ENCODE measurements at regions not wholly inside any gene's neighbourhood (a gene's known extent, or its start where the extent isn't known, plus 50 kb on each side); places are given as distances from the start of the nearest gene placed in this dataset.
"Not testable (repeated sequence)": the region's sequence is repeated elsewhere in the genome, so short reads cannot be mapped to it uniquely, and the experiment has no call there.

GRCh38 chr2:136666-137065, 90.4 kb upstream of the FAM110C start:
- Histone ChIP-seq H3K36me3 (no peaks in the 10 kb centered on the region), H3F3A (ENCODE audit: low read depth) (no peaks in the 10 kb centered on the region), H3K27me3 (no peaks in the 10 kb centered on the region), H3K27ac (no peak overlapping the region), H3K4me1 (no peaks in the 10 kb centered on the region), H4K20me1 (ENCODE audit: low read depth) (no peaks in the 10 kb centered on the region), H2AFZ (replicated peaks) (no peak overlapping the region), H3K4me3 (no peak overlapping the region), H3K79me2 (ENCODE audit: low read depth) (no peaks in the 10 kb centered on the region), H3K9ac (no peak overlapping the region), H3K4me2 (no peak overlapping the region), H3K9me3 (ENCODE audit: low read depth) (no peaks in the 10 kb centered on the region)
- no peaks in the 10 kb centered on the region for H3K36me3 Mint-ChIP-seq
- H3K27me3 Mint-ChIP-seq (ENCODE audit: insufficient read depth, low read depth) = peaks cover 8% of the 10 kb centered on the region
- no peak for TF ChIP-seq EZH2phosphoT487 (IDR thresholded peaks at IDR 0.05)
- TF ChIP-seq EZH2 (IDR thresholded peaks at IDR 0.05) = no peak
- TF ChIP-seq, protein P1, sequence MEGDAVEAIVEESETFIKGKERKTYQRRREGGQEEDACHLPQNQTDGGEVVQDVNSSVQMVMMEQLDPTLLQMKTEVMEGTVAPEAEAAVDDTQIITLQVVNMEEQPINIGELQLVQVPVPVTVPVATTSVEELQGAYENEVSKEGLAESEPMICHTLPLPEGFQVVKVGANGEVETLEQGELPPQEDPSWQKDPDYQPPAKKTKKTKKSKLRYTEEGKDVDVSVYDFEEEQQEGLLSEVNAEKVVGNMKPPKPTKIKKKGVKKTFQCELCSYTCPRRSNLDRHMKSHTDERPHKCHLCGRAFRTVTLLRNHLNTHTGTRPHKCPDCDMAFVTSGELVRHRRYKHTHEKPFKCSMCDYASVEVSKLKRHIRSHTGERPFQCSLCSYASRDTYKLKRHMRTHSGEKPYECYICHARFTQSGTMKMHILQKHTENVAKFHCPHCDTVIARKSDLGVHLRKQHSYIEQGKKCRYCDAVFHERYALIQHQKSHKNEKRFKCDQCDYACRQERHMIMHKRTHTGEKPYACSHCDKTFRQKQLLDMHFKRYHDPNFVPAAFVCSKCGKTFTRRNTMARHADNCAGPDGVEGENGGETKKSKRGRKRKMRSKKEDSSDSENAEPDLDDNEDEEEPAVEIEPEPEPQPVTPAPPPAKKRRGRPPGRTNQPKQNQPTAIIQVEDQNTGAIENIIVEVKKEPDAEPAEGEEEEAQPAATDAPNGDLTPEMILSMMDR (IDR thresholded peaks at IDR 0.05) = no peak
- H3K27ac Mint-ChIP-seq = no peak overlapping the region
- no peak for DNase-seq (ENCODE audit: low spot score)
- no peaks in the 10 kb centered on the region for H3K4me1 Mint-ChIP-seq
- H3K9me3 Mint-ChIP-seq = peaks cover 3% of the 10 kb centered on the region
- H3K4me3 Mint-ChIP-seq = no peak overlapping the region

DNA sequence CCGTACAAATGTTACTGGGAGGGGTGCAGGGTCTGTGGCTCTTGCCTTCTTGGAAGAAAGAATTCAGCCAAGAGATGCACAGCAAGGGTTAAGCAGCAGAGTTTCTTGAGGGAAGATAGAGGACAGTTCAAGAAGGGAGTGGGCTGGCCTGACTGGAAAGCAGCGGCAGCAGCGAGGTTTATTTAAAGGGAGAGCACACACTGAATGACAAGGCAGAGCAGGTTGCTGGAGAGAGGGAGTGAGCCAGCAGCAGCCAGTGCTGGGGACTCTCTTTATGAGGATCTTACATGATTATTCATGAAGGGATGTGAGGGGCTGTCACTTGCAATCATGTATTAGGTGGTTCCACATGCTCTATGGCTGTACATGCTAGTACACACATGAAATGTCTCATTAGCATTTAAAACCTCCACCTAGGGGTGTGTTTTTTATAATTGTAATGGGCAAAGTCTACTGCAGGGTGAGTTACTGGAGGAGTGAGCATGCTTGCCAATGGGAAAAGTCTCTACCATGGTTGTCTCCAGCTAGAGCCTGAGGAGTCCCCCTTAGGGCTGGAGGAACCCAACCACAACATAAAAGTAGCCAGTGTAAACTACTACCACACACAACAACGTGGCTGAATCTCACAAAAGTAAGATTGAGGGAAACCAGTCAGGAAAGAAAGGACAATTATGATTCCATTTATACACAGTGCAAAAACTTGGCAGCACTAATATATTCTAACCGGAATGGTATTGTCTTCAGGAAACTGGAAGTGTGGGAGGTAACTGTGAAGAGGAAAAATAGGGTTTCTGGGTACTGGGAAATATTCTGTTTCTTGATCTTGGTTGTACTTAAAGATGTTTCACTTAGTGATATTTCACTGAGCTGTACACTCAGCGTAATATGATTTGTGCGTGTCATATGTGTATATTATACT, 87.6 kb upstream of the FAM110C start:
- no peaks in the 10 kb centered on the region for H3K36me3 Mint-ChIP-seq
- H3F3A ChIP-seq (ENCODE audit: low read depth) = no peaks in the 10 kb centered on the region
- no peak overlapping the region for H3K4me2 ChIP-seq
- H3K27me3 ChIP-seq = no peaks in the 10 kb centered on the region
- DNase-seq (ENCODE audit: low spot score) = no peak
- H3K4me1 ChIP-seq = no peaks in the 10 kb centered on the region
- H3K9me3 Mint-ChIP-seq = peaks cover 7% of the 10 kb centered on the region
- no peak overlapping the region for H3K9ac ChIP-seq
- no peaks in the 10 kb centered on the region for H4K20me1 ChIP-seq (ENCODE audit: low read depth)
- no peak overlapping the region for H3K27ac Mint-ChIP-seq
- no peaks in the 10 kb centered on the region for H3K4me1 Mint-ChIP-seq
- no peaks in the 10 kb centered on the region for H3K9me3 ChIP-seq (ENCODE audit: low read depth)
- H3K27me3 Mint-ChIP-seq (ENCODE audit: insufficient read depth, low read depth) = peaks cover 8% of the 10 kb centered on the region
- no peak overlapping the region for H3K27ac ChIP-seq
- no peaks in the 10 kb centered on the region for H3K36me3 ChIP-seq
- TF ChIP-seq EZH2phosphoT487 (IDR thresholded peaks at IDR 0.05) = no peak
- TF ChIP-seq, protein P1 (IDR thresholded peaks at IDR 0.05) = no peak
- no peak overlapping the region for H3K4me3 ChIP-seq
- no peak overlapping the region for H2AFZ ChIP-seq (replicated peaks)
- H3K79me2 ChIP-seq (ENCODE audit: low read depth) = no peaks in the 10 kb centered on the region
- H3K4me3 Mint-ChIP-seq = no peak overlapping the region

- H3F3A ChIP-seq (ENCODE audit: low read depth); H3K27ac ChIP-seq; DNase-seq (ENCODE audit: low spot score); H3K79me2 ChIP-seq (ENCODE audit: low read depth); H3K4me3 ChIP-seq; H3K36me3 Mint-ChIP-seq; H3K4me1 Mint-ChIP-seq; H3K4me1 ChIP-seq; H3K27me3 Mint-ChIP-seq (ENCODE audit: insufficient read depth, low read depth); H3K4me2 ChIP-seq; H4K20me1 ChIP-seq (ENCODE audit: low read depth); H2AFZ ChIP-seq (replicated peaks); H3K27me3 ChIP-seq; H3K4me3 Mint-ChIP-seq; H3K27ac Mint-ChIP-seq; H3K36me3 ChIP-seq; H3K9ac ChIP-seq; H3K9me3 ChIP-seq (ENCODE audit: low read depth): not testable (repeated sequence)
- H3K9me3 Mint-ChIP-seq = peaks cover 12% of the 10 kb centered on the region
Observed at GRCh38 chr2:126769-127168, 80.5 kb upstream of the FAM110C start.

- H3K9me3 ChIP-seq (ENCODE audit: low read depth) = no peaks in the 10 kb centered on the region
- no peaks in the 10 kb centered on the region for H3K36me3 Mint-ChIP-seq
- H3F3A ChIP-seq (ENCODE audit: low read depth) = no peaks in the 10 kb centered on the region
- no peaks in the 10 kb centered on the region for H3K4me1 Mint-ChIP-seq
- TF ChIP-seq, protein P1 (IDR thresholded peaks at IDR 0.05) = no peak
- TF ChIP-seq EZH2 (IDR thresholded peaks at IDR 0.05) = no peak
- TF ChIP-seq EZH2phosphoT487 (IDR thresholded peaks at IDR 0.05) = no peak
- H3K79me2 ChIP-seq (ENCODE audit: low read depth) = no peaks in the 10 kb centered on the region
- no peak overlapping the region for H3K9ac ChIP-seq
- no peak overlapping the region for H3K4me2 ChIP-seq
- H3K27me3 Mint-ChIP-seq (ENCODE audit: insufficient read depth, low read depth) = no peaks in the 10 kb centered on the region
- no peak overlapping the region for H3K27ac Mint-ChIP-seq
- H3K27me3 ChIP-seq = no peaks in the 10 kb centered on the region
- peaks cover 8% of the 10 kb centered on the region for H3K9me3 Mint-ChIP-seq
- H3K4me1 ChIP-seq = no peaks in the 10 kb centered on the region
- no peak for DNase-seq (ENCODE audit: low spot score)
- no peak overlapping the region for H3K27ac ChIP-seq
- no peaks in the 10 kb centered on the region for H4K20me1 ChIP-seq (ENCODE audit: low read depth)
- H3K4me3 Mint-ChIP-seq = no peak overlapping the region
- no peak overlapping the region for H3K4me3 ChIP-seq
- no peak overlapping the region for H2AFZ ChIP-seq (replicated peaks)
- no peaks in the 10 kb centered on the region for H3K36me3 ChIP-seq
Observed at GRCh38 chr2:124241-124880, 78.1 kb upstream of the FAM110C start.
